VCaP (cell line): ENCODE measurements at regions not wholly inside any gene's neighbourhood (a gene's known extent, or its start where the extent isn't known, plus 50 kb on each side); places are given as distances from the start of the nearest gene placed in this dataset.

ENCODE experiments used
- H3K27ac ChIP-seq: fragments of 450-650 bp; 2 replicates; pipeline ENCODE4 v1.5.1; 2017
- CTCF ChIP-seq: fragments of 450-650 bp; conservative IDR thresholded peaks from 2 replicates; pipeline ENCODE4 v1.5.1; 2017; ENCODE audit warnings: mild to moderate bottlenecking, moderate library complexity

- TF ChIP-seq CTCF, result no peak
- H3K27ac ChIP-seq, result no peak overlapping the region
Measured at GRCh38 chr13:111480976-111481375, 160.5 kb downstream of the TEX29 start.

GRCh38 chr13:111482126-111482525 is 161.7 kb downstream of the TEX29 start:
- no peak overlapping the region for H3K27ac ChIP-seq
- no peak for TF ChIP-seq CTCF

- H3K27ac ChIP-seq, result no peak overlapping the region
- no peak for TF ChIP-seq CTCF
Measured at GRCh38 chr13:111482806-111483620, 162.6 kb downstream of the TEX29 start.

GRCh38 chr13:111483621-111483987 is 163.2 kb downstream of the TEX29 start:
- TF ChIP-seq CTCF, result no peak
- H3K27ac ChIP-seq, result no peak overlapping the region

GRCh38 chr13:111484141-111484925 is 163.9 kb downstream of the TEX29 start:
- TF ChIP-seq CTCF, result no peak; the same call in 1 of the 2 replicates

GRCh38 chr13:111484959-111485358 is 164.5 kb downstream of the TEX29 start:
- TF ChIP-seq CTCF, result no peak
- H3K27ac ChIP-seq, result no peak overlapping the region

More at GRCh38 chr13:111484141-111484925, 163.9 kb downstream of the TEX29 start:
- no peak overlapping the region for H3K27ac ChIP-seq

GRCh38 chr13:111485491-111486250 is 165.2 kb downstream of the TEX29 start:
- no peak for TF ChIP-seq CTCF
- H3K27ac ChIP-seq, result no peak overlapping the region
